ENCODE measurements at regions not wholly inside any gene's neighbourhood (a gene's known extent, or its start where the extent isn't known, plus 50 kb on each side); places are given as distances from the start of the nearest gene placed in this dataset.

GRCh38 chr6:11396860-11397259 lies 140.7 kb upstream of the TMEM170B start:
- no peaks in the 10 kb centered on the region for H3K36me3 ChIP-seq (ENCODE audit: control insufficient read depth, insufficient read depth, low read length)
- CTCF ChIA-PET: interaction anchor here (1.0 kb wide), 1 partner anchor 99 kb away, joined by 3 read pairs; no protein-coding TSS in a partner anchor
- H3K4me3 ChIP-seq (ENCODE audit: low read depth, low read length): no peak overlapping the region
- H3K27me3 ChIP-seq (ENCODE audit: control insufficient read depth, insufficient read depth, low read length): no peaks in the 10 kb centered on the region
- POLR2A ChIA-PET: no interaction called here
- no peak for DNase-seq (ENCODE audit: low read depth)
- no peak for TF ChIP-seq CTCF (IDR thresholded peaks at IDR 0.05; ENCODE audit: insufficient read depth, low read depth, low read length)

GRCh38 chr6:11393713-11394627 lies 143.6 kb upstream of the TMEM170B start:
- ChIA-PET CTCF (no interaction called here), POLR2A (interaction anchor here (0.7 to 1.1 kb wide), 2 partner anchors 9 to 94 kb away, joined by 3 to 4 read pairs; no protein-coding TSS in a partner anchor)
- no peak for TF ChIP-seq CTCF (IDR thresholded peaks at IDR 0.05; ENCODE audit: insufficient read depth, low read depth, low read length)
- no peaks in the 10 kb centered on the region for H3K27me3 ChIP-seq (ENCODE audit: control insufficient read depth, insufficient read depth, low read length)
- DNase-seq (ENCODE audit: low read depth): no peak
- H3K36me3 ChIP-seq (ENCODE audit: control insufficient read depth, insufficient read depth, low read length): no peaks in the 10 kb centered on the region
- H3K4me3 ChIP-seq (ENCODE audit: low read depth, low read length): no peak overlapping the region

- Histone ChIP-seq H3K4me3 (ENCODE audit: low read depth, low read length) (no peak overlapping the region), H3K27me3 (ENCODE audit: control insufficient read depth, insufficient read depth, low read length) (no peaks in the 10 kb centered on the region), H3K36me3 (ENCODE audit: control insufficient read depth, insufficient read depth, low read length) (no peaks in the 10 kb centered on the region)
- ChIA-PET CTCF (interaction anchor here (0.7 kb wide), 1 partner anchor 8 kb away, joined by 3 read pairs; no protein-coding TSS in a partner anchor), POLR2A (interaction anchor here (0.7 kb wide), 1 partner anchor 95 kb away, joined by 4 read pairs; no protein-coding TSS in a partner anchor)
- DNase-seq (ENCODE audit: low read depth): no peak
- TF ChIP-seq CTCF (IDR thresholded peaks at IDR 0.05; ENCODE audit: insufficient read depth, low read depth, low read length): no peak
Observed at GRCh38 chr6:11392778-11393507, 144.6 kb upstream of the TMEM170B start.

GRCh38 chr6:11391934-11392777 lies 145.4 kb upstream of the TMEM170B start:
- no peaks in the 10 kb centered on the region for H3K36me3 ChIP-seq (ENCODE audit: control insufficient read depth, insufficient read depth, low read length)
- POLR2A ChIA-PET: no interaction called here
- TF ChIP-seq CTCF (IDR thresholded peaks at IDR 0.05; ENCODE audit: insufficient read depth, low read depth, low read length): no peak
- no peaks in the 10 kb centered on the region for H3K27me3 ChIP-seq (ENCODE audit: control insufficient read depth, insufficient read depth, low read length)
- CTCF ChIA-PET: interaction anchor here (0.7 kb wide), 1 partner anchor 9 kb away, joined by 3 read pairs; no protein-coding TSS in a partner anchor
- no peak overlapping the region for H3K4me3 ChIP-seq (ENCODE audit: low read depth, low read length)
- DNase-seq (ENCODE audit: low read depth): no peak
